ENCODE measurements at regions not wholly inside any gene's neighbourhood (a gene's known extent, or its start where the extent isn't known, plus 50 kb on each side); places are given as distances from the start of the nearest gene placed in this dataset.

DNA sequence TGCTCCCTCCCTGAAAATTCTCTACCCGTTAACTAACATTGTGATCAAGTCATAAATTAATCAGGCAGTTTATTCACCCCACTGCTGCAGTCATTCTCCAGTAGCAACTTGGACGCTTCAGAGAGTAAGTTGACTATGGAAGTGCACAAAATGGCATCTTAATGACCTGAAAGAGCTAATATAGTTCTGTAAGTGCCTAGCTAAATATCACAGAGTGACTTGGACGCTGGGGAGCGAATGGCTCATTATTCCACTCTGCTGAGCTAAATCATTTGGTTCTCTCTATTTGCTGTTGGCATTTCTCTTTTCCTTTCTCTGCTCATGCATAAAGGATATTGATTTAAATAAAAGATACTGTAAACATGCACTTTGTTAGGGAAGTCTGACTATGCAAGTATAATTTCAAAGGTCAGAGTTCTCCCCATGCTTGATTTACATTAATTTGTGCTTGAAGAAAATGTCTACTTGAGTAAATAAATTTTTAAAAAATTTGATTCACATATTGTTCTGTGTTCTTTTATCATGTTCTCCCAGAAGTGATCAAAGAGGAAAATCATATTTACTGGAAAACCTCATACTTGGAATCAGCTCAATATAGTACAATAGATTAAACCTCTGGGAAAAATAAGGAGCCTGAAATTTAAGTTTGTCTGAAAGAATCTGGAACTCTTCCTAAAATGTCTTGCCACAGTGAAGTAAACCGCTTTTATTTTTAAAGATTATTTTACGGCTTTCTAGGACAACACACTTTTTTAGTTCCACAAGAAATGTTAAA is 169.5 kb upstream of the HAPLN1 start:
- no peak for TF ChIP-seq GATA2 (IDR thresholded peaks at IDR 0.05; ENCODE audit: low read depth, low read length)
- TF ChIP-seq GATA3 (IDR thresholded peaks at IDR 0.05; ENCODE audit: low read depth, low read length) = no peak

DNA sequence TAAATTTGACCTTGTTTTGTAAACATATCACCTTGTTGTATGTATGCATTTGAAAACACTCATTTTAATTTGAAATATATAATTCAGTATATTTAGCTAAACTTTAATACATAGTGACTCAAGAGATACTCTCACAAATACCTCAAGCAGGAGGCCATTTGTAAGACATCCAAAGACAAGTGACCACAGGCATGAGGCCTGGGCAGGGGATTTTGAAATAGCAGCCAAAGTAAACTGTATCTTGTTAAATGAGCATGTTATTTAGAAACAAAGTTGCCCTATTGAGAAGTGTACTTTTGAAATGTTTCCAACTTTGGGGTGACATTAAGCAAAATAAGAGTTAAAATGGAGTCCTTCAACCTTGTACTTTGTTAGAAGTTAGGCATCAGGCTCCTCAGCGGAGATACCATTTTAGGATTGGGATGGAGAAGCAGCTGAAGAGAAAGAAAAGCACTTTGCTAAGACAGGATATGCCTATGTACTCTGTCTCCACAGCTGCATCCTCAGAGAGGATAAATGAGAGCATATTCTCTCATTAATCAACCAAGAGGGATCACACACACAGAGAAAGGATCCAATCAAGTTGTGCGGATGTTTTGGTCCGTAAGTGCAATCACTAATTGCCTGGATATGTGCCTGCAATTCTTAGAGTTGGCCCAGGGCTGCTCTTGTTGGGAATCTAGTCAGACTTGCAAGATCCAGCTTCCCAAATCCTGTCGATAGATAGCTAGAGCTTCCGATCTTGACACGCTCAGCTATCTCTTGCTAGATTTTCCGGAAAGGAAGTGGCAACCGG is 157.5 kb upstream of the HAPLN1 start:
- TF ChIP-seq GATA3 (IDR thresholded peaks at IDR 0.05; ENCODE audit: low read depth, low read length) (no peak), GATA2 (IDR thresholded peaks at IDR 0.05; ENCODE audit: low read depth, low read length) (no peak)

DNA sequence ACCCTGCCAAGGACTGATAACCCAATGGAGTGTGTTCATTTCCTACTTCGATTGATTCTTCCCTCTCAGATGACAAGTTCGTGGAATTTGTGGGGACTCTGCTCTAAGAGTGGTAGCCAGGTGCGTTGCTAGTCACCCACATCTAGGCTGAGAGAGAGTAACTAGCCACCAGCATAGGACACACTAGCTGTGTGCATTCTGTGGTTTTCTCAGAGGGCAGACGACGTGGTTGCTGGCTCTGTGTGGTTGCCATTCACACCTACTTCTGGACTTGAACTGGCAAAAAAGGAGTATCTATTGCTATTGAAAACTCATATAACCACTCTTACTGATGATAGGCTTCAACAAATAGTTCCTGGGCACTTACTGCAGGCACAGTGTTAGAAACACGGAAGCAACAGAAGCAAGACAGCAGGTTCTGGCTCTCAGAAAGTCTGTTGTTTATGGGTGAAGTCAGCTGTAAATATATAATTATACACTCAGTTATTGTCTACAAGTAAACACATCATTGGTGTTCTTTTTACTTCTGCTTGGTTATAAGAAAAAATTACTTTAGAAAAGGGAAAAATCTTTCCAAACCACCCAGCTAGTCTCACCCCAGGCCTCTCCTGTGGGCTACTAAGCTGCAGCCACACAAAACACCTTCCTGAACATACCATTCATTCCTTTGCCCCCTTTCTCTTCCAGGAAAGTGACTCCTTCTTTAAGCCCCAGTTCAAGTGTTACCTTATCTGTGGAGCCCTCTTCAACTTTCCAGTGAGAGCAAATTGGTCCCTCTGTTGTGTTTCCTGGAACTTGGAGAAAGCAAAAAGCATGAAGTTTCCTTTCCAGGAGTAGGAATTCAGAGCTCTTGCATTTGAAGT is 151.1 kb upstream of the HAPLN1 start:
- no peak for TF ChIP-seq GATA3 (IDR thresholded peaks at IDR 0.05; ENCODE audit: low read depth, low read length)
- no peak for TF ChIP-seq GATA2 (IDR thresholded peaks at IDR 0.05; ENCODE audit: low read depth, low read length)

DNA sequence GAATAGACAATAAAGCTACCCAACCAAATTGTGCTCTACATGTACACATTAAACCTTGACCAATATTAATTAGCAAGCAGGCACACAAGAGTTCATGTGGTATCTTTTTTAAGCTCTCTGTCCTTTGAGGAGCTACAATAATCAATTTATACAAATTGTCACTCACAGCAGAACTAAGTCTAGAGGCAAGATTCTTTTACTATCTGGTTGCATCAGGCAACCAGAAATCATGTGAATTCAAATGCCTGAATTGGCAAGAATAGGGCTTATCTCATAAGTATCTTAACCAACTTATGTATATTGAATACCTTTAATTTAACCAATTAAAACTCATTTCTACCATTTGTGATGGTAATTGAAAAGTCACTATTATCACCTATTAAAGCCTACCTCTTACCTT is 145.5 kb upstream of the HAPLN1 start:
- TF ChIP-seq GATA2 (IDR thresholded peaks at IDR 0.05; ENCODE audit: low read depth, low read length) (no peak), GATA3 (IDR thresholded peaks at IDR 0.05; ENCODE audit: low read depth, low read length) (no peak)

DNA sequence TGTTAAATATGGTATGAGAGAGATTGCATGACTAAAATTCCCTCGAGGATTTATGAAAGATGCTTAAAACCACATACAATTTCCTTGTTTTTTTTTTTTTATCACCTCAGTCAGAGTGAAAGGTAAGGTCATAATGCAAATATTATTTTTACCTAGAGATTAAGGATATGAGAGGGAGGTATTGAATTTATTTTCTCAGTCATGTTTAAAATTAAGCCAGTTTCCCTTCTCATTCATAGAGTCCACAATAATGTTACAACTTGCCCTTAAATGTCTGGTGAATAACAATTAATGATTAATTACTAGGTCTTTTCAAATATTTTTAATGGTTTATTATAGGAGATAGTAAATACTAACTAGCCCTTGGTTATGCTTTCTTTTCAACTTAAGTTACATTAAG is 144.9 kb upstream of the HAPLN1 start:
- TF ChIP-seq GATA2 (IDR thresholded peaks at IDR 0.05; ENCODE audit: low read depth, low read length) (no peak), GATA3 (IDR thresholded peaks at IDR 0.05; ENCODE audit: low read depth, low read length) (no peak)

DNA sequence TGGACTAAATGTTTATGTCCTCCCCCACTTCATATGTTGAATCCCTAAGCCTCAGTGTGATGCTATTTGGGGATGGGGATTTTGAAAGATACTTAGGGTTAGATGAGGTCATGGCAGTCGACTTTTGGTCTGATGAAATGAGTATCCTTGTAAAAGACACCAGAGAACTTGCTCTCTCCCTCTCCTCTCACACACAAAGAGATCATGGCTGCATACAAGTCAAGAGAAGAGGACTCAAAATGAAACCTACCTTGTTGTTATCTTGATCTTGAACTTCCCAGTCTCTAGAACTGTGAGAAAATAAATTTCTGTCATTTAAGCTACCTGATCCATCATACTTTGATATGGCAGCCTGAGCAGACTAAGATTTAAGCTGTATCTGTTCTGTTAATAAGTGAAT is 144.0 kb upstream of the HAPLN1 start:
- no peak for TF ChIP-seq GATA2 (IDR thresholded peaks at IDR 0.05; ENCODE audit: low read depth, low read length)
- no peak for TF ChIP-seq GATA3 (IDR thresholded peaks at IDR 0.05; ENCODE audit: low read depth, low read length)

DNA sequence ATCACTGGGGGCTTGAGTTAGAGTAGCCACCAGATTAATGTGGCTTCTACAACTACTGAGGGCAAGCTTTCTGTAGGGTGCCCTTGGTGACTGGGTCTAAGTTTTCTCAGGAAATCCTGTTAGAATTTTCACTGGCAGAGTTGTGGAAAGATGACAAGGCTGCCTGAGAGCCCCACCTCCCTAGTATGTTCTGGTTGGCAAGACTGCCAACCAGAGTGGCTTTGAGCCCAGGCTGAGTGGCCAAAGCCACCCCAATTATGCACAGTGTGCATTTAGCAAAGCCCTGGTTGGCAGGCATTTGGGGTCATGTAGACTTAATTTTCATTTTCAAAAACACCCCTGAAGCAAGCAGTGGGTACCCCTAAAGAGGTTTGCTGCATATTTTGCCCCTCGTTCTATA is 136.7 kb upstream of the HAPLN1 start:
- TF ChIP-seq GATA3 (IDR thresholded peaks at IDR 0.05; ENCODE audit: low read depth, low read length) (no peak), GATA2 (IDR thresholded peaks at IDR 0.05; ENCODE audit: low read depth, low read length) (no peak)

DNA sequence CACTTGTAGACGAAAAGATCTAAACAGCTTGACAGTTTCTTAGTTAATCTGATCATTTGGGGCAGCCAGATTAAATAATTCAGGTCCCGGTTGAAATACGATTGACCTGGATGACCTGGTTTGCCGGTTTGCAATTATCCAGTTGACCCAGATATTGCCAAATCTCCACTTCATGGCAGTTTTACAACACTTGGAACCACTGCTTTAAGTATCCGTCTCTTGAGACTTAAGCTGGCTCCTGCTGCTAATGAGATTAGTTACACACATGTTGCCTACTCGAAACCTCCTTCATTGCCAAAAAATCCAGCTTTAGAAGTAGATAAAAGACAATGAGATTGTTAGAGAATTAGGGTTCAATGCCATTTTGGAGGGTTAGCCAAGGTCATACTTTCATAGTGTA is 136.2 kb upstream of the HAPLN1 start:
- TF ChIP-seq GATA2 (IDR thresholded peaks at IDR 0.05; ENCODE audit: low read depth, low read length) = no peak

DNA sequence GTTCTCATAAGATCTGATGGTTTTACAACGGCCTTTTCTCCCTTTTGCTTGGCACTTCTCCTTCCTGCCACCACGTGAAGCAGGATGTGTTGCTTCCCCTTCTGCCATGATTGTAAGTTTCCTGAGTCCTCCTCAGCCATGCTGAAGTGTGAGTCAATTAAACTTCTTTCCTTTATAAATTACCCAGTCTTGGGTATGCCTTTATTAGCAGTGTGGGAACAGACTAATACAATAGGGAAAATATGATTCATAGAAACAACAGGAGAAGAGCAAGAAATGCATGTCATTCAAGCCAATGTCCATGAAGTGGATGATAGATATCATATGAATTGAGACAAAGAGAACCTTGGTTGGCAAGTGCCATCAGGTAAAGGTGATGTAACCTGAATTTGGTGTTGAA is 128.3 kb upstream of the HAPLN1 start:
- no peak for TF ChIP-seq GATA2 (IDR thresholded peaks at IDR 0.05; ENCODE audit: low read depth, low read length)
- TF ChIP-seq GATA3 (IDR thresholded peaks at IDR 0.05; ENCODE audit: low read depth, low read length) = no peak

DNA sequence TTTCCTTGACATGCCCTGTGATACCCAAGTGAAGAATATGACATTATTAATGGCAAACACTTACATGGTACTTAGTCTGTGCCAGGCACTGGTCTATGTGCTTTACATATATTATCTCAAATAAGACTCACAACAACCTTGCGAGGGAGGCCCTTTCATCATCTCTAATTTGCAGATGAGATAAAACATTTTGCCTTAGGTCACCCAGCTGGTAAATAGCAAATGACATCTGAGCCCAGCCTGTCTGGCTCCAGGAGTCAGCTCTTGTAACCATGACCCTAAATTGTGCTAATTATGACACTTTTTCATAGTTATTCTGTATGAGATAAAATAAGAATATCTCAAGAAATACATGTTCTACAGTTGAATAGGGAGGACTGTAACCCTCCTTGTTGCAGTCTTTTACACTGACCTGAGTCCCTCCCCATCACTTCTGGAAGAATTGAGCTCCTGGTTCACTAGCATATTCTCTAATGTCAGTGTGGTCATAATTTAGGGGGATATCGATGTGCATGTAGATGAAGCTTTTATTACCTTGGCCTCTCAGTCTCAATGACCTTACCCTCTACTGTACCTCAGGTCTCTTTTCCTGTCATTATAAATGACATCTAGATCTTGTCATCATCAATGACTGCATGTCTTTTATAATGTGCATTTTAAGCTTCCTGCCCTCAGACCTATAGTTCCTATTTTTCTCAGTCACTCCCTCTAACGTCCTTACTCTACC is 126.1 kb upstream of the HAPLN1 start:
- no peak for TF ChIP-seq GATA3 (IDR thresholded peaks at IDR 0.05; ENCODE audit: low read depth, low read length)
- TF ChIP-seq GATA2 (IDR thresholded peaks at IDR 0.05; ENCODE audit: low read depth, low read length) = peak; percentile 50

DNA sequence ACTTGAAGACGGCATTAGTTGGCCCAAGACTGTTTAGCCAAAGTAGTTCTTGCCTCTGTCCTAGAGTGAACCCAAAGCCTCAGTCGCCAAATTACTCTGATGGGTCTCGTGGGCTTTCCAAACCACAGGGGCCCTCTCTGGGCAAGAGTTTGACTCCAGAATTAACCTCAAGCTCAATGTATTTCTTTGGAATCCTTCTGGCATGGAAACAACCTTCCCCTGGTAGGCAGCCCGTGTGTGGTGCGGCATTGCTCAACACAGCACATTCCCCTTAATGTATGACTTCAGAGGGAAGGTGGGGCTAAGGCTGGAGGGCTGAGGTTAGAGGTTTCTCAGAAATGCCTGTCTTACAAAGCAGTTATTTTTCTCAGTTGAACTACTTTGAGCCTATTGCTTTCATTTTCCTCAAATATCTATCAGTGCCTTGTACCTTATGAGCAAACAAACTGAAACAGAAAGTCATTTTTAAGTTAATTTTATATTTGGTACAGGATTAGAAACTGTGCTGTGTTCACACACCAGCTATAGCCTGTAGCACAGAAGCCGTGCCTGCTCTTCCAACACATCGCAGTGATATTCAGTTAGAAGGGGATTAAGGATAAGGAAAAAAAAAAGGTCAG is 123.9 kb upstream of the HAPLN1 start:
- TF ChIP-seq GATA3 (IDR thresholded peaks at IDR 0.05; ENCODE audit: low read depth, low read length) = no peak
- TF ChIP-seq GATA2 (IDR thresholded peaks at IDR 0.05; ENCODE audit: low read depth, low read length) = no peak

DNA sequence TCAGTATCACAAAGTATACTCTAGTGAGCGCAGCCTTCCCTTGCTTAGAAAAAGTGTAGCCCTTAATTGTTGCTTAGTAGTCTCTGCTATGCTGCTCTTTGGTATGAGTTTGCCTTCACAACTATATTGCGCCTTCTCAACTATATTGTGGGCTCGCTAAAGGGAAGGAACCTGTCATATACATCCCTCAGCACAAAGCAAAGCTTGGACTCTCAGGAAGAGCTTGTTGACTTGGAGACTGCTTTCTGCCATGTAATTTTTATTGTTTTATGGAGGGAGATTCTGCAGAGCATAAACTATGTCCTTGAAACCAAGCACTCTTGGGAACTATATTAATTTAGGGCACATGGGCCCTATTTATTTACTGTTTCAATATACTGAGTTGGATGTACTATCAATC is 119.1 kb upstream of the HAPLN1 start:
- TF ChIP-seq GATA2 (IDR thresholded peaks at IDR 0.05; ENCODE audit: low read depth, low read length) (no peak), GATA3 (IDR thresholded peaks at IDR 0.05; ENCODE audit: low read depth, low read length) (no peak)

DNA sequence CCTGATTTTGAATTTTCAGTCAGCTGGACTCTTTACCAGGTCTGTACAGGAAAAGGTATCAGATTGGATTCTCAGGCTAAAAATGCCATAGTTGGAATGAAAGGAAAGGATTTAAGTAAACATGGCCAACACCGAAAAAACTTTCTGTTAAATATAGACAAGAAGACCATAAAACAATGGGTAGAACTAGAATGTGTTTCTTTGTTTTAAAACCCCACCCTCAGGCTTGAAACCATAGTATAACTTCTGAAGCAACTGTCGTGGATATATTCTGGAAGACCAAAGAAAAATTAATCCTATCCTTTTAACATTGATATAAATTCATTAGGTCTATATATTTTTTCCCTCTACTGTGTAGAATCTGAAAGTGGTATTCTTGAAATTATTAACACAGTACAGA is 118.6 kb upstream of the HAPLN1 start:
- TF ChIP-seq GATA3 (IDR thresholded peaks at IDR 0.05; ENCODE audit: low read depth, low read length) = no peak
- no peak for TF ChIP-seq GATA2 (IDR thresholded peaks at IDR 0.05; ENCODE audit: low read depth, low read length)
